Effector CD8-positive, alpha-beta T cell (primary cell): ENCODE measurements at regions not wholly inside any gene's neighbourhood (a gene's known extent, or its start where the extent isn't known, plus 50 kb on each side); places are given as distances from the start of the nearest gene placed in this dataset.
"Not testable (repeated sequence)": the region's sequence is repeated elsewhere in the genome, so short reads cannot be mapped to it uniquely, and the experiment has no call there.

Source experiments
- DNase-seq: peaks from one replicate; lab custom pipeline; 2025; lab: John Stamatoyannopoulos, UW

DNA sequence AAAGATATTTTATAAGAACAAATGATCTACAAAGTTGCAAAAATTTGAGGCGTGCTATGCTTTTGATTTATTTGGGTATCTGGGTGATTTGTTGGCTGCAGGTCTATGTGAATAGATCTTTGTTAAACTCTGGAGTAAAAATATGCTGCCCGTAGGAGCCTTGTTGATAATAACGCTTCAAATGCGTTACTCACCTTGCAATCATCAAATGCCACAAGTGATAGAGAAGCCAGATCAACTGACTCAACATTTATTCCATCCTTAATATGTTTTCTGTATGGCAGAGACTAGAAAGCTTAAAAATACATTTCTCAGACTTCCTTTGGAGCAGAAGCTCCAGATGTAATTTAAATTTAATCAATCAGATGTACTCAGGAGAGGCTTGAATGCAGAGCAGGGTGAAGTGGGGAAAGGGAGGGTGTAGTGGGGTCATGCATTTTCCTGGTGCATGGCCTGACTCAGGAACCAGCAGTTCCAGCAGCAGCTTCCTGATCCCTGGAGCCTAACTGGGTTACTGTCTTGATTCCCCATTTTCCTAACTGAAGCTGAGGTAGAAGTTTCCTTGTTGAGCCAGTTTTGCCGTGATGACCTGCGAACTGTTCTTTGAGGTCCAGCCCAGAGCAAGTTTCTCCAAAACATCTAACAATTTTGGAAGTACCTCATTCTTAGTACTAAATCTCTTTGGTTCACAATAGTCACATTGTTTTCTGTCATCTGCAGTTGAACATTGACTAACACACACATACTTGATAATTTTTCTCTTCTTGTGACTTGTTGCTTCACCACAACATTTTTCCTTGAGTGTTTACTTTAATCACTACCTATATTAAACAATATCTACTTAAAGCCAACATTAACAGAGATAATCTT is 284.7 kb upstream of the CWC22 start:
- no peak for DNase-seq

DNA sequence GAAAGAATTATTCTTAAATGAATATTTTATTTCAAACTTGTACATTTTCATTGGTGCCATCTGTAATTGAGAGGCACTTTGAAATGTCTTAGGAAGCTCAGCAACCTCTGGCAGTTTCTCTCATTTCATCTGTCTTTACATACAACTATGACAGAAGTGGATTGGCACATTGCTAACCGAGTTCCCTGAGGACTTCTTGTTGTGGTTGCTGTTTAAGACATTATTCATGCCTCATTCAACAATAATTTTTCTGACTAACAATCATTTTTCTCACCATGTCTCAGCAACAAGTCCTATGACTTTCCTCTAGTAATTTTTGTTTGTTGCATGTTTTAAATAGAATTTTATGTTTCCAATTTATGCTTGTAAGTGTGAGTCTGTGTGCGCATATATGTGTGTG is 284.0 kb upstream of the CWC22 start:
- no peak for DNase-seq

DNA sequence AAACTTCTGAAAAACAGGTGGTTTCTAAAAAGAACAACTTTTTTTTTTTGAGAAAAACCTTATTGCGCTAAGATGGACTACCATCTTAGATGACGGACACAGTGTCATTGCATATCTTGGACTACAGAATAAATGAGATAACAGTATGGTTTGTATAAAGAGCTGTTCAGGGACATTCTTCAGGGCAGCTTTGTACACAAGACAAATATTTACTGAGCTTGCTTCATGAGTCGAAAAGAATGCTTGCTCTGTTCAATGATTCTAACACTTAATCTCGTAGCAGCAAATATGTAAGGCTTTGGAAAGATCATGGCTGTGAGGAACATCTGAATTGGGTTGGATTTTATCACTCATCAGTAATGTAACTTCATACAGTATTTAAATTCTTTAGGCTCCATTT is 282.5 kb upstream of the CWC22 start:
- DNase-seq, result no peak

GRCh38 chr2:180279581-180279980 is 272.5 kb upstream of the CWC22 start:
- DNase-seq, result no peak

DNA sequence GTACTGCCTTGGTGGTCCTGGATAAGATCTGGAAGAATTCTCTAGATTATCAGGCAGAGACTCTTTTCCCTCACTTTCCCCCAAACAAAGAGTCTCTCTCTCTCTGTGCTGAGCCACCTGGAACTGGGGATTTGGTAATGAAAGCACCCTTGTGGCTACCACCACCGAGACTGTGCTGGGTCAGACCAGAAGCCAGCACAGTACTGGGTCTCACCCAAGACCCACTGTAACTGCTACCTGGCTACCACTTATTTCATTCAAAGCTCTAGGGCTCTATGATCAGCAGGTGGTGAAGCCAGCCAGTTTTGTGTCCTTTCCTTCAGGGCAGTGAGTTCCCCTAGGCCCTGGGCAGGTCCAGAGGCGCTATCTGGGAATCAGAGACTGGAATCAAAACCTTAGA is 269.6 kb upstream of the CWC22 start:
- DNase-seq, result no peak

DNA sequence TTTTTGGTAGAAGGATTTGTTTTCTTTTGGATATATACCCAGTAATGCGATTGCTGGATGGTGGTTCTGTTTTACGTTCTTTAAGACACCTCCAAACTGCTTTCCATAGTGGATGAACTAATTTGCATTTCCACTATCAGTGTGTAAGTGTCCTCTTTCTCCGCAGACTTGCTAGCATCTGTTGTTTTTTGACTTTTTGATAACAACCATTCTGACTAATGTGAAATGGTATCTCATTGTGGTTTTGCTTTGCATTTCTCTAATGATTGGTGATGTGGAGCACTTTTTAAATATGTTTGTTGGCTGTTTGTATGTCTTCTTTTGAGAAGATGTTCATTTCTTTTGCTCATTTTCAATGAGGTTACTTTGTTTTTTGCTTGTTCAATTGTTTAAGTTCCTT is 260.9 kb upstream of the CWC22 start:
- no peak for DNase-seq

DNA sequence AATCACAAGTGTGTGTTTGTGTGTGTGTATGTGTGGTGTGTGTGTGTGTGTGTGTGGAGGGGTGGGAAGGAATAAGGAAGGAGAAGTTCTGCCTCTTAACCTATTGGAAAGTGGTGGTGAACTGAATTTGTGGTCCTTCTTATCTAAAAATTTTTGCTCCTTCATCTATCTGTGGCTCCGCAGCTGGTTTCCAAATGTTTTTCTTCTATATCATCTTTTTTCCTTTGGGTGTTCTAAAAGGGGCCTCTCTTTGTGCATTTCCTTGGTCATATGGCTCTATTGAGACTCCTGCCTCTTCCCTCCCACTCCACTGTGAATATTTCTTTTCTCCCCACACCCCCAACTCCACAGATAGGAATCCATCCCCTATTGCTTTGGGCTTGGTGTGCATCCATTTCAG is 254.9 kb upstream of the CWC22 start:
- DNase-seq, result no peak

DNA sequence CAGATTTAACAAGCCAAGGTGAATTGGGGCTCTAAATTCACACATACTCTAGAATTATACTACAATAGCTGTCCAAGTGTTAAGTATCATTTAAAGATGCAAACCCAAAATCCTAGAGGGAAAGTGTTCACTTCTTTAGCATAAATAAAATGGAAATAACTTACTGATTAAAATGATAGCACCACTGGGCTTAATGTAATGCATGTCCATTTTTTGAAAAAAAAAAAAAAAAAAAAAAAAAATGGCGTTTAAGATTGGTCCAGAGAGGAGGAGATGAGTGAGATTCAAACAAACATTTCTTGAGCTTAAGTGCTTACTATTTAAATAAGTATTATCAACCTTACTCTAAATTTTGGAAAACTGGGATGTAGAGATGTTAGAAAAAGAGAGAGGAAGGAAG is 251.5 kb upstream of the CWC22 start:
- DNase-seq, result no peak

GRCh38 chr2:180258041-180258537 is 251.0 kb upstream of the CWC22 start:
- DNase-seq, result no peak

DNA sequence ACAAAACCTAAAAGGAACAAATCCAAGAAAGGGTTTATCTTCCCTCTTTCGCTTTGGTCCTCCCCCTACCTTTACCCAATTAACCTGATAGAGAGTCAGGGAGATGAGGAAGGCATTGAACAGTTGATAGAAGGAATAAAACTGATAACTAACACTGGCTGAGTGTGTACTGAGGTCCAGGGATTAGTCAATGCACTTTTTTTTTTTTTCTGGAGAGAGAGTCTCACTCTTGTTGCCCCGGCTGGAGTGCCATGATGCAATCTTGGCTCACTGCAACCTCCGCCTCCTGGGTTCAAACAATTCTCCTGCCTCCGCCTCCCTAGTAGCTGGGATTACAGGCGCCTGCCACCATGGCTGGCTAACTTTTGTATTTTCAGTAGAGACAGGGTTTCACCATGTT is 250.2 kb upstream of the CWC22 start:
- DNase-seq, result no peak

GRCh38 chr2:180255981-180256380 is 248.9 kb upstream of the CWC22 start:
- DNase-seq, result no peak

DNA sequence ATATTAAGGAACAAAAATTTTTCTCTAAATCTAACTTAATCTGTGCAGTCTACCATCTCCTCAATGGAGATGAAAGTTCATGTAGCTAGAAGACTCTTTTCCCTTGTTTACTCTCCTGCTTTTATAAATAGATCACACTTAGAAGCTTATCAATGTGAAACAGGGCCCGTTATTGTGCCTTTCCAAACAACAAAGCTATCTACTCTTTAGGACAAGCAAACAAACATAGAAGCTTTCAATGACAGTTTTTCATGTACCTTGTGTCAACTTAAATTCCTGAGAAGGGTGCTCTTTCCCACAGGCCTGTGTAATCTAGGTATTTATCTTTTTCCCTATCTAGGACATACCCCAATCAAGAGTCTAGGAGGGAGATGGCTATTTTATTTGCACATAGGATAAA is 247.8 kb upstream of the CWC22 start:
- DNase-seq, result no peak

- DNase-seq, result no peak
These were observed 240.6 kb upstream of the CWC22 start for GRCh38 chr2:180247658-180248057.

GRCh38 chr2:180246268-180246667 is 239.2 kb upstream of the CWC22 start:
- DNase-seq, result no peak

DNA sequence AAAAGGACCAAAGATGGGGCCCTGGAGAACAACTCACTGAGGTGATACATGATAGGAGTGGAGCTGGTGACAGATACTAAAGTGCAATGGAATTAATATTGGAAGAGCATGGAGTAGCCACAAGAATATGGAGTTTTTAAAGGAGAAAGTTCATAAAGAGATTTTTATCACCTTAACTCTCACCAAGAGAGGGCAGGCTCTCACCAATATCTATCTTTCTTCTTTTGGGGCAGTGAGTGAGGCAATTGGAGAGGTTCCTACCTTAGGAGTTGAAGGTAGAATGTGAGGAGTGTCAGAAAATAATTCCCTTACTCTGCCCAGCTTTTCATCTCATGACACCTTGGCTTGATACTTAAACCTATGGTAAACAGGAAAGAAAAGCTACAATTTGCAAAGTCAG is 233.7 kb upstream of the CWC22 start:
- DNase-seq, result no peak

DNA sequence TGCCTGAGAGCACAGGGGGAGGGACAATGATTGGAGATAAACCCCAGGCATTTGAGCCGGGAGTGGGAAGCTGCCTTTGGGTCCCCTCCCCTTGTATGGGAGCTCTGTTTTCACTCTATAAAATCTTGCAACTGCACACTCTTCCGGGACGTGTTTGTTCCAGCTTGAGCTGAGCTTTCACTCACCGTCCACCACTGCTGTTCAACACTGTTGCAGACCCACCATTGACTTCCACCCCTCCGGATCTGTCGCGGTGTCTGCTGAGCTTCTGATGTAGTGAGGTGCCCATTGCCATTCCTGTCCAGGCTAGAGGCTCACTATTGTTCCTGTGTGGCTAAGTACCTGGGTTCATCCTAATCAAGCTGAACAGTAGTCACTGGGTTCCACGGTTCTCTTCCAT is 231.6 kb upstream of the CWC22 start:
- no peak for DNase-seq

GRCh38 chr2:180236061-180236460 is 229.0 kb upstream of the CWC22 start:
- not testable (repeated sequence) for DNase-seq

GRCh38 chr2:180235506-180235905 is 228.4 kb upstream of the CWC22 start:
- not testable (repeated sequence) for DNase-seq

- DNase-seq, result not testable (repeated sequence)
These were observed 227.9 kb upstream of the CWC22 start for GRCh38 chr2:180234991-180235390.

DNA sequence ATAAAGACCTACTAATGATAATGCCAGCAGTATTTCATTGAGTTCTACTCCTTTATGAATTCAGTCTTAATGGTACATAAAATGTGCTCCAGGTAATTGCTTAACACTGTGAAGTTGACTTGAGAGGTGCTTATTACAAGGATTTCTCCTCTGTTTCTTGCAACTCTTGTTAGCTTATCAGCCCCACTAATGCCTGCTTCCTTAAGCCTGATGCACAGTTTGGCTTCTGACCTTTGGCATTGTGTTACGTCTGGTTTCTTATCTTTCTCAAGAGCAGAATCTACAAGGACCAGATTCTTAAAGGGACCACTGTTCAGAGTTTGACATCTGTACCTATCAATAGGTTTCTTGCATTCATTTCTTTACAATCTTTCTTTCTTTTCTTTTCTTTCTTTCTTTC is 223.9 kb upstream of the CWC22 start:
- no peak for DNase-seq

DNA sequence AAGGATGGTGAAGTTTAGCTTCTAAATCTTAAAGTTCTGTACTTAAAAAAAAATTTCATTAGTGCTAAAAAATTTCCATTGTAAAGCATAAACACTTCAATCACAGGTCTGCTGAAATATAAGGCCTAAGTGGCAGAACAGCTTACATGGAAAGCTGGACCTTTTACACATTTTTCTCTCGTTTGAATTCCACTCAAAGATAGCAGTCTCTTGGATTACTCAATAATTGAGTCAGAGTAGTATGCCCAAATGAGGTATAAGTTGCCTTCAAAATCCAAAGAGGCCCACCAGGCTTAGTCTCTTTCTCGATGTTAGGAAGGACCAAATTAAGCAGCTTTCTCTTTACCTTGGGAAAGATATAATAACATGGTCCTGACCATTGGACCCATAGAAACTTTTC is 220.4 kb upstream of the CWC22 start:
- no peak for DNase-seq

DNA sequence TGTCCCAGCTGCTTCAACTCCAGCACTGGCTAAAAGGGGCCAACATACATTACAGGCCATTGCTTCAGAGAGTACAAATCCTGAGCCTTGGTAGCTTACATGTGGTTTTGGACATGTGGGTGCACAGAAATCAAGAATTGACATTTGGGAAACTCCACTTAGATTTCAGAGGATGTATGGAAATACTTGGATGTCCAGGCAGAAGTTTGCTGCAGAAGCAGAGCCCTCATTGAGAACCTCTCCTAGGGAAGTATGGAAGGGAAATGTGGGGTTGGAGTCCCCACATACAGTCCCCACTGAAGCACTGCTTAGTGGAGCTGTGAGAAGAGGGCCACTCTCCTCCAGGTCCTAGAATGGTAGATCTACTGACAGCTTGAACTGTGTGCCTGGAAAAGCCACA is 218.0 kb upstream of the CWC22 start:
- no peak for DNase-seq

GRCh38 chr2:180222644-180223043 is 215.5 kb upstream of the CWC22 start:
- DNase-seq, result no peak

DNA sequence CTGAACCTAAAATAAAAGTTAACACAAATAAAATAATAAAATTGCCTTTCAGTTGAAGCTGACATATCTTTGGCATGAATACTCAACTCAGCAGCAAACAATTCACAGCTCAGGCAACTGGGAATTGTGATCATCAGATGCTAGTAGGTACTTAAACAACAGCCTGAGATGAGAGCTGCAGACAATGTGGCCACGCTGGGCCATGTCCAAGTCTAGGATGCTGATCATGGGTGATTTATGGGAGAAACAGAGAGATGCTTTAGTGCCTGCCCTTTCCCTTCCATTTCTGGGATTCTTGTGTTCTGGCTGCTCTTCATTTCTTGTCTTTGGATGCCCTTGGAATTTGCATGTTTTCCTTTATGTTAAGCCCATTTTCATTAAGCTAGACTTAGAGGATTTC is 212.4 kb upstream of the CWC22 start:
- DNase-seq, result no peak
